ENCODE measurements at regions not wholly inside any gene's neighbourhood (a gene's known extent, or its start where the extent isn't known, plus 50 kb on each side); places are given as distances from the start of the nearest gene placed in this dataset.

DNA sequence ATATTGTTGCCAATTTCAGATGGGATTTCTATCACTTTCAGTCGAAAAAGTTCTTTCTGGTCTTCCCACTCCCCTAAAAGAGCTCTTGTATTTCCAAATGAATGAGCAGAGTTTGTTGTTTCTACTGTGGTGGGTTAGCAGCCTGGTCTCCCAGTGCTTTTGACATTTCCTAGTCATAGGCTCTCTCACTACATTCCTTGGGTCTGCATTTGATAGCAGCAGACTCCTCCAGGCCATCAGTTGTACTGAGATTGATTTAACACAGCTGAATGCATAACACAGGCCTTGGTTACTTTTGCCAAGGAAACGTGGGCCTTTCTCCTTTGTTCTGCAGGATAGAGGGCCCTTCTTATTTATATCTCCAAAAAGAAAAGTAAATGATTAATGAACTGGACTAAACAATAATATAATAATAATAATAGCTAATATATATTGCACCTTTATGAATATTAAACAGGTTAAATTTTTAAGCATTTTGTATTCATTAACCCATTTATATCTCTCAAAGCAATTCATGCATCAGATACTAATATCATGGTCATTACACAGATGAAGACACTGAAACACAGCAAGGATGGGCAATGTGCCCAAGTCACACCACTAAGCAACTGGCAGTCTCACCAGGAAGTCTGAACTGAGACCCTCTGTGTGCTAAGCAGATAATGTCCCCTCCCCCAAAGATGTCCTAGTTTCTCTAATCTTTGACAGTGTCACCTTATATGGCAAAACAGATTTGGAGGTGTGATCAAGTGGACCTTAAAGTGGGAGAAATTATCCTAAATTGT lies 1579.2 kb downstream of the AACS start:
- TF ChIP-seq, protein P1, sequence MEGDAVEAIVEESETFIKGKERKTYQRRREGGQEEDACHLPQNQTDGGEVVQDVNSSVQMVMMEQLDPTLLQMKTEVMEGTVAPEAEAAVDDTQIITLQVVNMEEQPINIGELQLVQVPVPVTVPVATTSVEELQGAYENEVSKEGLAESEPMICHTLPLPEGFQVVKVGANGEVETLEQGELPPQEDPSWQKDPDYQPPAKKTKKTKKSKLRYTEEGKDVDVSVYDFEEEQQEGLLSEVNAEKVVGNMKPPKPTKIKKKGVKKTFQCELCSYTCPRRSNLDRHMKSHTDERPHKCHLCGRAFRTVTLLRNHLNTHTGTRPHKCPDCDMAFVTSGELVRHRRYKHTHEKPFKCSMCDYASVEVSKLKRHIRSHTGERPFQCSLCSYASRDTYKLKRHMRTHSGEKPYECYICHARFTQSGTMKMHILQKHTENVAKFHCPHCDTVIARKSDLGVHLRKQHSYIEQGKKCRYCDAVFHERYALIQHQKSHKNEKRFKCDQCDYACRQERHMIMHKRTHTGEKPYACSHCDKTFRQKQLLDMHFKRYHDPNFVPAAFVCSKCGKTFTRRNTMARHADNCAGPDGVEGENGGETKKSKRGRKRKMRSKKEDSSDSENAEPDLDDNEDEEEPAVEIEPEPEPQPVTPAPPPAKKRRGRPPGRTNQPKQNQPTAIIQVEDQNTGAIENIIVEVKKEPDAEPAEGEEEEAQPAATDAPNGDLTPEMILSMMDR (conservative IDR thresholded peaks at IDR 0.05; ENCODE audit: low read length), result no peak
- TF ChIP-seq EZH2phosphoT487 (IDR thresholded peaks at IDR 0.05; ENCODE audit: borderline replicate concordance, low read depth, low read length), result no peak
